ENCODE measurements at regions not wholly inside any gene's neighbourhood (a gene's known extent, or its start where the extent isn't known, plus 50 kb on each side); places are given as distances from the start of the nearest gene placed in this dataset.
A peak's percentile ranks its signal among the peaks of the same experiment; 100 is the strongest.
"Not testable (repeated sequence)": the region's sequence is repeated elsewhere in the genome, so short reads cannot be mapped to it uniquely, and the experiment has no call there.

GRCh38 chr2:167790781-167791450 is 456.5 kb downstream of the STK39 start:
- DNase-seq = no peak

- no peak for DNase-seq
Observed at GRCh38 chr2:167790189-167790588, 457.2 kb downstream of the STK39 start.

- no peak for DNase-seq
Observed at GRCh38 chr2:167787562-167787961, 459.8 kb downstream of the STK39 start.

- DNase-seq = no peak
Observed at GRCh38 chr2:167787021-167787420, 460.4 kb downstream of the STK39 start.

DNA sequence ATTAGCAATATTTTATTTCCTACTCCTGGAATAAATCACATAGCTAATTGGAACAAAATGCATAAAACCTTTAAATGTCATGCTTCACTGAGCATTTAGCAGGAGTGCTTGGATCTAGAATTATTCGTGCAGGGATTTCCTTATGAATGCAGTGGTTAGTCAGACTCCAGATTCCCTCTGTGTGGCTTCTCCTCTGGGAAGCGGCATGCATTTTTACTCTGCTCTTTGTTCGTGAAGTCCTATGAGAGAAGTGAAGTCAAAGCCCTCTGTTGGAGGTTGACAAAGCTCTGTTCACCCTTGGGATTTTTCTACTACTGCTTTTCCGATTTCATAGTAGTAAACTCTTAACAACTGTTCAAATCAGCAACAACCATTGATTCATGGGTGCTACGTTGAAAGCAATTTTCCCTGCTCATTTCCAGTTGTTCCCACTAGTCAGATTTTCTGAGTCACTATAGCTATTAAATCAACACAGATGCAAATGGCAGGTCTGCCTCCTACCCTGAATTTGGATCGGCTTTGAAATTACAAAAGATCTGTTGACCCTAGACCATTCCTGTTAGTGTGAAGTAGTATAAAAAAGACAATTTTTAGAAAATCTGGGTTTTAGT is 461.7 kb downstream of the STK39 start:
- no peak for DNase-seq

GRCh38 chr2:167784084-167784425 is 463.3 kb downstream of the STK39 start:
- no peak for DNase-seq

GRCh38 chr2:167783261-167784083 is 463.9 kb downstream of the STK39 start:
- DNase-seq = peak; percentile 78

DNA sequence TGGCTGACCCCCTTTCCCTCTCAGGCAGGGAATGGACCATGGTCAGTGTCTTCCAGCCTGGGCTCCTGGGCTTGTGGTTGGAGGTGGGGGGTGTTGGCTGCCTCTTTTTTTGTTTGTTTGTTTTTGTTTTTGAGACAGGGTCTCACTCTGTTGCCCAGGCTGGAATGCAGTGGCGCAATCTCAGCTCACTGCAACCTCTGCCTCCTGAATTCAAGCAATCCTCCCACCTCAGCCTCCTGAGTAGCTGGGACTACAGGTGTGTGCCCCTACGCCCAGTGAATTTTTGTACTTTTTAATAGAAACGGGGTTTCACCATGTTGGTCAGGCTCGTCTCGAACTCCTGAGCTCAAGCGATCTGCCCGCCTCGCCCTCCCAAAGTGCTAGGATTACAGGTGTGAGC is 465.8 kb downstream of the STK39 start:
- not testable (repeated sequence) for DNase-seq

- DNase-seq = no peak
Observed at GRCh38 chr2:167776359-167776758, 471.0 kb downstream of the STK39 start.

DNA sequence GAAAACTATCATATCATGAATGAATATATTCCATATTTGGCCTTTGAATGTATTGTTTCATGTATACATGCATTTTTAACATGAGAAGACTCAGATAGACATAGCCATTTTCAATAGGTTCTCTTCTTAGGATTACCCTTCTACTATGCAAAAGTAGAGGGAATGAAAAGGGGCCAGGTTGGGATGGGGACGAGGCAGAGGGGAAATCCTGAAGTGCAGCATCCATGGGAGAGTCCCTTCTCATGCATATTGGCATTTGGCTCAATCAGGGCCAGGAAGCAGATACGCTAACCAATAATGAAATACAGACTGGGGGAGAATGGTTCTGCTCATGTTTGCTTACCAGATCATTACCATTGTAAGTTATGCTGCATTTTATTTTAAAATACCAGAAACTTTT is 475.8 kb downstream of the STK39 start:
- DNase-seq = no peak

DNA sequence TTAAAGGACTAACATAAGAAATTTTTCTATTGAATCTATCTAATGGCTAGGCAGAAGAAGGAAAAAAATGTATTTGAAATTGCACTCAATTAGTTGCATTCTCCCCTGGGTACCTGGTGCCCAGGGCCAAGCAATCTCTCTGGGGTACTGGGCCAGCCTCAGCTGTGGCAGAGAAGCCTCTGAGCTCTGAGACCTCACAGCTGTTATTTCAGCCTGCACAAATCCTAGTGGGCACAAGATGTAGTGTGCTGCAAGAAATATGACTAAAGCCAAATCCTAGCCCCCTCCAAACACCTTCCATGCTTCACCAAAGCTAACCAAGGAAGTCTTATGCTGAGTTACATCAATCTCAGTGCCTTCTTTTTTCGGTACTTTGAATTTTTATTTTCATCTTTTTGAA is 478.4 kb downstream of the STK39 start:
- no peak for DNase-seq

DNA sequence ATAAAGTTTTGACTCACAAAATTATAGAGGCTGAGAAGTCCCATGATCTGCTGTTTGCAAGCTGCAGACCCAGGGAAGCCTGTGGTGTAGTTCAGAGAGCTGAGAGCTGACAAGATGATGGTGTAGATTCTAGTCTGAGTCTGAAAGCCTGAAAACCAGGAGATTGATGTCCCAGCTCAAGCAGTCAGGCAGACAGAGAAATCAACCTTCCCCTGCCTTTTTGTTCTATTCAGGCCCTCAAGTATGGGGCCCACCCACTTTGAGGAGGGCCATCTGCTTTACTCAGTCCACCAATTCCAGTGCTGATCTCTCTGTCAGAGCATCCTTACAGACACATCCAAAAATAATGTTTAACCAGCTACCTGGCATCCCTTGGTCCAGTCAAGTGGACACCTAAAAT is 479.6 kb downstream of the STK39 start:
- DNase-seq = no peak

- DNase-seq = no peak
Observed at GRCh38 chr2:167764772-167765341, 482.5 kb downstream of the STK39 start.

GRCh38 chr2:167761465-167762136 is 485.8 kb downstream of the STK39 start:
- DNase-seq = no peak

DNA sequence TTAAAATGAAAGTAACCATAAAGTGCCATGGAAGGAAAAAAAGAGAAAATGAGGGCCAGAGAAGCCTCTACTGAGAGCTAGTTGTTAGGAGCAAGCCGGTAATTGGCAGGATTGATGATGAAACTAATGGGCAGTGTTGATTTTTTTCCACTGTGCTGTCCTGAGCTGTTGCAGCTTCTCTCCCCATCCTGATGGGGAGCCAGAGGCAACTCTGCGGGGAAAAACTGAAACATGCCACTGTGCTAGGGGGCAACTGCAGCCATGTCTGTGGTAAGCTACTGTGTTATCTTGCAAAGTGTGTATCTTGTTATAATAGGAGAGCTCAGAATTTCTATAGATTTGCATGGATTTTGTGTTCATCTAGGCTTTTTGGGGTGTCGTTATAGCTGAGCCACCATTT is 487.9 kb downstream of the STK39 start:
- no peak for DNase-seq

- no peak for DNase-seq
Observed at GRCh38 chr2:167758292-167758691, 489.1 kb downstream of the STK39 start.

- peak; percentile 57 for DNase-seq
Observed at GRCh38 chr2:167756446-167756845, 490.9 kb downstream of the STK39 start.

GRCh38 chr2:167753142-167753541 is 494.3 kb downstream of the STK39 start:
- no peak for DNase-seq

DNA sequence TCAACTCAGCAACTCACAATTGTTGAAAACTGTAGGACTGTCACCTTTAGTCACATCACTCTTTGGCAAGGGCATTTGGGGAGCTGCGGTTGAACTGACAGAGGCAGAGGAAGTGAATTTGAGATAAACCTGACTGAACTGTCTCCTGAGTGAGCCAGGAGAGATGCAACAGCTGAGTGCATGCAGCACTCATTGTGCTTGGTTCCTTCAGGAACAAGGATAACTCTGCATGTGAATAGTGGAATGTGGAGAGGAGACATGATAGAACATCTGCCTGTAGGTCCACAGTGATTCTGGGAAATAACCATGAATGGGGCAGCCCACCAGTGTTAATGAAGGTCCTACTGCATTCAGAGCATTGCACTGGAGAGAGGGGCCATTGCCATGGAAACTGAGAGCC is 494.7 kb downstream of the STK39 start:
- DNase-seq = no peak

DNA sequence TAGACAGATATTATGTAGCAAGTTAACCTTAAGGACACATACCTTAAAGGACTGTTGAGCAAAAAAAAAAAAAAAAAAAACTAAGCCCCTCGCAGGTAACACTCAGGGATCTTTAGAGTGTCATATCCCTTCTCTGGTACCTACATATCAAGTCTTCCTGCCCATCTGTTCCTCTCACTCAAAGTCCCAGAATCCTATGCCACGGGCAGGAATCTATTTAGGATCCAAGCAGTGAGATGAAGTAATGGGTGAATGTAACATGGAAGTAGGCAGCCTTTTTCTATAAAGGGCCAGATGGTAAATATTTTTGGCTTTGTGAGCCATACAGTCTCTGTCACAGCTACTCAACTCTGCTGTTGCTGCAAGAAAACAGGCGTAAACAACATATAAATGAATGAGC is 496.7 kb downstream of the STK39 start:
- DNase-seq = no peak

- DNase-seq = no peak
Observed at GRCh38 chr2:167749660-167750059, 497.7 kb downstream of the STK39 start.

- DNase-seq = no peak
Observed at GRCh38 chr2:167749016-167749415, 498.4 kb downstream of the STK39 start.

DNA sequence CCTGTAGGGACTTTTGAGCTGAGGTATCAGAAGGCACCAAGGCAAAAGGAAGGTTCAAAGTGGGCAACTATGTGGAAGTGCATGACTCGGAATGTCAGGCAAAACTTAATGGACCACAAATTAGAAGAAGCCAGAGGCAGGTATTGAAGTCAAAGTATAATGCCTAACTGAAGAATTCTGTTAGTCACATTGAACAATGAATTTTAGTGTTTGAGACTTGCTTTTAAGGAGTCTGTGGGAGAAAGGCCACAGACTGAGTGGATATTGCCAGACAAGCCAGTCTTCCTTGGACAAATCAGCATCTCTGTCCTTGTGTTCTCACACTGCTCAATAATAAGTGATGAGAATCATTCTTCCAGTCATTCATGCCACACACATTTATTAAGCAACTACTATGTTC is 498.9 kb downstream of the STK39 start:
- no peak for DNase-seq
